Endothelial cell of umbilical vein (primary cell): ENCODE measurements at regions not wholly inside any gene's neighbourhood (a gene's known extent, or its start where the extent isn't known, plus 50 kb on each side); places are given as distances from the start of the nearest gene placed in this dataset.

ENCODE experiments used
- CTCF ChIP-seq, 2 donors: IDR thresholded peaks; 1 replicate in 1 of 2; 2 replicates in 1 of 2; pipeline ENCODE4 v1.5.1; 2011; ENCODE audit warnings: low read length in 2 of 2, mild to moderate bottlenecking in 2 of 2, moderate library complexity in 2 of 2, control low read depth in 1 of 2, inconsistent platforms in 1 of 2, low read depth in 1 of 2; ENCODE audit not compliant: insufficient read depth in 1 of 2; ENCODE audit errors: extremely low read depth in 1 of 2
- MYC ChIP-seq: IDR thresholded peaks from one replicate; pipeline ENCODE4 v1.6.1; 2011; ENCODE audit warnings: mild to moderate bottlenecking, low read depth, low read length
- POLR2A ChIP-seq: IDR thresholded peaks from 2 replicates; pipeline ENCODE4 v1.6.1; 2012; ENCODE audit warnings: low read depth, mild to moderate bottlenecking, control low read depth, low read length
- POLR2AphosphoS5 ChIP-seq: IDR thresholded peaks from 2 replicates; pipeline ENCODE4 v1.6.1; 2012; ENCODE audit warnings: low read depth, mild to moderate bottlenecking, control low read depth, low read length, moderate library complexity; ENCODE audit not compliant: insufficient read depth
- TF ChIP-seq, protein P1 (sequence below): IDR thresholded peaks from 2 replicates; pipeline ENCODE4 v1.6.1; 2011; ENCODE audit not compliant: insufficient read depth, insufficient read length

- TF ChIP-seq CTCF (IDR thresholded peaks at IDR 0.05; ENCODE audit: extremely low read depth in 1 of 2, insufficient read depth in 1 of 2, low read depth in 1 of 2, low read length in 2 of 2) (no peak), POLR2A (no peak), MYC (no peak), POLR2AphosphoS5 (no peak)
- TF ChIP-seq, protein P1, sequence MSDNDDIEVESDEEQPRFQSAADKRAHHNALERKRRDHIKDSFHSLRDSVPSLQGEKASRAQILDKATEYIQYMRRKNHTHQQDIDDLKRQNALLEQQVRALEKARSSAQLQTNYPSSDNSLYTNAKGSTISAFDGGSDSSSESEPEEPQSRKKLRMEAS, result no peak
Measured at GRCh38 chr1:102084771-102085535, 88.2 kb upstream of the OLFM3 start.
